Right atrium auricular region (tissue), 2 donors: ENCODE measurements at regions not wholly inside any gene's neighbourhood (a gene's known extent, or its start where the extent isn't known, plus 50 kb on each side); places are given as distances from the start of the nearest gene placed in this dataset.

Experiments
- DNase-seq: peaks from one replicate; pipeline ENCODE4 v3.0.0-alpha.2; 2019; ENCODE audit warnings: low spot score
- H3K27ac ChIP-seq, 2 donors: fragments of 200-600 bp; sonication (generic); 1 replicate in 1 of 2; 2 replicates in 1 of 2; pipeline ENCODE4 v1.5.1; 2016 to 2019
- H3K27me3 ChIP-seq, 2 donors: fragments of 200-600 bp; sonication (generic); one replicate each; pipeline versions ENCODE4 v1.5.1 to v1.6.0; 2017 to 2019
- H3K36me3 ChIP-seq: fragments of 200-600 bp; sonication (generic); one replicate; pipeline ENCODE4 v1.5.1; 2016
- H3K4me1 ChIP-seq, 2 donors: fragments of 200-600 bp; sonication (generic); one replicate each; pipeline versions ENCODE4 v1.5.1 to v1.6.0; 2017 to 2019
- H3K4me3 ChIP-seq, 2 donors: fragments of 200-600 bp; sonication (generic); 1 replicate in 1 of 2; 2 replicates in 1 of 2; pipeline ENCODE4 v1.5.1; 2017 to 2019; ENCODE audit warnings: mild to moderate bottlenecking in 1 of 2, moderate library complexity in 1 of 2
- H3K9me3 ChIP-seq, 2 donors: fragments of 200-600 bp; sonication (generic); one replicate each; pipeline ENCODE4 v1.5.1; 2019
- TF ChIP-seq, protein P1 (sequence below), 2 donors: fragments of 200-600 bp; sonication (generic); IDR thresholded peaks; one replicate each; pipeline ENCODE4 v1.5.1; 2019; ENCODE audit warnings: antibody characterized with exemption in 2 of 2

DNA sequence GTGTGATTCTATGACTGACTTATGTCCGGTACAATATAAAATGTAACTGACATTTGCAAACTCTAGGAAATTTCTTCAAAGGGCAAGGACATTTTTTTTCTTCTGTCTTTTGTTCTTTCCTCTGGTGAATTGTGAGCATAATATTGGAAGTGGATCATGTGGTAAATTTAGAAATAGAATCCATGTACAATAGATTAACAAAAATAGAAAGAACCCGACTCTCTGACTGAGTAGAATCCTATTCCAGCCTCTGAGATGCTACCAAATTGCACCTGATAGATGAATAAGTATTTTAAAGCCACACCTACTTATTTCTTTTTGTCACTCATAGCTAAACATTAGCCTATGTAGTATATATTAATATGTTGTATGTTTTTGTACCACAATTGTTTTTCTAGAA lies 860.3 kb downstream of the LUZP2 start:
- TF ChIP-seq, protein P1, sequence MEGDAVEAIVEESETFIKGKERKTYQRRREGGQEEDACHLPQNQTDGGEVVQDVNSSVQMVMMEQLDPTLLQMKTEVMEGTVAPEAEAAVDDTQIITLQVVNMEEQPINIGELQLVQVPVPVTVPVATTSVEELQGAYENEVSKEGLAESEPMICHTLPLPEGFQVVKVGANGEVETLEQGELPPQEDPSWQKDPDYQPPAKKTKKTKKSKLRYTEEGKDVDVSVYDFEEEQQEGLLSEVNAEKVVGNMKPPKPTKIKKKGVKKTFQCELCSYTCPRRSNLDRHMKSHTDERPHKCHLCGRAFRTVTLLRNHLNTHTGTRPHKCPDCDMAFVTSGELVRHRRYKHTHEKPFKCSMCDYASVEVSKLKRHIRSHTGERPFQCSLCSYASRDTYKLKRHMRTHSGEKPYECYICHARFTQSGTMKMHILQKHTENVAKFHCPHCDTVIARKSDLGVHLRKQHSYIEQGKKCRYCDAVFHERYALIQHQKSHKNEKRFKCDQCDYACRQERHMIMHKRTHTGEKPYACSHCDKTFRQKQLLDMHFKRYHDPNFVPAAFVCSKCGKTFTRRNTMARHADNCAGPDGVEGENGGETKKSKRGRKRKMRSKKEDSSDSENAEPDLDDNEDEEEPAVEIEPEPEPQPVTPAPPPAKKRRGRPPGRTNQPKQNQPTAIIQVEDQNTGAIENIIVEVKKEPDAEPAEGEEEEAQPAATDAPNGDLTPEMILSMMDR (IDR thresholded peaks at IDR 0.05), result no peak

DNA sequence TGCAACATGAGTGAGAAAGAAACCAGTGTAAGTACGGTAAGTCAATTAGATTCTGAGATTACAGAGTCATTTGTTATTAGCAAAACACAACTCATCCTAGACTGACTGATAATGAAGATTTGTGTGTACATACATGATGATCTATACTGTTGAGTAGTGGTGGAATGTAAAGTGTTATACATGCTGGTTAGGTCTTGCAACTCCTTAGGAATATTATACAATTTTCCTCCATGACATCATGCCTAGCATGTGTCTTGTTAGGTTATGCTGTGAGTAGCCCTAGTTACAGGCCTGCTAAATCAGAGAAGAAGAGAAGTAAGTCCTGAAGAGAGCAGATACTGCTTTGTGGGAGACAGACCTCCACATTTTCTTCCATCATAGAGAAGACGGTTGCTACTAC lies 880.6 kb downstream of the LUZP2 start:
- TF ChIP-seq, protein P1 (IDR thresholded peaks at IDR 0.05), result no peak
- peaks cover 0 to 4% of the 10 kb centered on the region in 2 donors for H3K9me3 ChIP-seq
- H3K27me3 ChIP-seq, result no peaks in the 10 kb centered on the region
- H3K27ac ChIP-seq, result no peak overlapping the region
- DNase-seq, result no peak
- no peak overlapping the region for H3K4me3 ChIP-seq
- no peaks in the 10 kb centered on the region for H3K36me3 ChIP-seq
- no peaks in the 10 kb centered on the region for H3K4me1 ChIP-seq

More for the DNA sequence above, 860.3 kb downstream of the LUZP2 start:
- H3K27me3 ChIP-seq, result no peaks in the 10 kb centered on the region
- no peaks in the 10 kb centered on the region for H3K36me3 ChIP-seq
- no peak for DNase-seq
- H3K4me3 ChIP-seq, result no peak overlapping the region
- no peaks in the 10 kb centered on the region for H3K9me3 ChIP-seq
- H3K4me1 ChIP-seq, result no peaks in the 10 kb centered on the region
- no peak overlapping the region for H3K27ac ChIP-seq

DNA sequence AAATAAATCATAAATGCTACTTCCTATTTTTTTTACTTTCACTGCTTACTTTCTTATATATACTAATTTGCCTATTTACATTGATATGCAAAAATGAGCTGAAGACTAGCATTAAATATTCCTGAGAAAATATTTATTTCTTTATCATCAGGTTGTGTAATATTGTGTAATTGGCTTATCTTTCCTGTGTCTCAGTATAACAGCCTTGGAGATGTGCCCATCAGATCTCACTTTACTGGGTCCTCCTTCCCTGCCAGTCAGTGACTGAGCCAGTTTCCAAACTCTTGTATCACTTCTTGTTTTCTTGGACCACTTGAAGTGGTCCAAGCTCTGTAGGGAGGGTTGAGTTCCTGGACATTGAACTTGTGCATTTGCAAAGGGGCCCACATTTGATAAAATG lies 900.0 kb downstream of the LUZP2 start:
- H3K4me1 ChIP-seq, result no peaks in the 10 kb centered on the region

DNA sequence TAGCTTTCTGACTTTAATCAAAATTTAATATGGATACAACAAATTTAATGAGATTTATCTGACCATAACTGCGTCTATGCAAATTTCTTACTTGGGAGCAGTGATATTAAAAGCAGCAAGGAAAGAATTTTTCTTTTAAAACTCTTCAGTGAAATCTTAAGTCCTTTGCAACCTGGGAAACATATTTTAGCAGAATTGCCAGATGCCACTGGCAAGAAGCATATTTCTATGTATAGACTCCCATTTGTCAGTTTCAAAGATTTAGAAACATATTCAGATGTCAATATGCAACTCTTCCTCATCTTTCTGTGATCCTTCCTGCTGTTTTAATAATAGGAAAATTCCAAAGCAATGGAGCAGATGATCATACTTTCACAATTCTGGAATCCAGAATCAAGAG lies 911.3 kb downstream of the LUZP2 start:
- Histone ChIP-seq H3K4me1 (no peaks in the 10 kb centered on the region), H3K9me3 (no peaks in the 10 kb centered on the region), H3K27ac (no peak overlapping the region), H3K27me3 (no peaks in the 10 kb centered on the region), H3K4me3 (no peak overlapping the region), H3K36me3 (no peaks in the 10 kb centered on the region)
- TF ChIP-seq, protein P1 (IDR thresholded peaks at IDR 0.05), result no peak
- DNase-seq, result no peak

More for the DNA sequence above, 900.0 kb downstream of the LUZP2 start:
- no peaks in the 10 kb centered on the region for H3K36me3 ChIP-seq
- DNase-seq, result no peak
- no peak overlapping the region for H3K4me3 ChIP-seq
- TF ChIP-seq, protein P1 (IDR thresholded peaks at IDR 0.05), result no peak
- H3K27me3 ChIP-seq, result no peaks in the 10 kb centered on the region
- no peaks in the 10 kb centered on the region for H3K9me3 ChIP-seq
- H3K27ac ChIP-seq, result no peak overlapping the region

DNA sequence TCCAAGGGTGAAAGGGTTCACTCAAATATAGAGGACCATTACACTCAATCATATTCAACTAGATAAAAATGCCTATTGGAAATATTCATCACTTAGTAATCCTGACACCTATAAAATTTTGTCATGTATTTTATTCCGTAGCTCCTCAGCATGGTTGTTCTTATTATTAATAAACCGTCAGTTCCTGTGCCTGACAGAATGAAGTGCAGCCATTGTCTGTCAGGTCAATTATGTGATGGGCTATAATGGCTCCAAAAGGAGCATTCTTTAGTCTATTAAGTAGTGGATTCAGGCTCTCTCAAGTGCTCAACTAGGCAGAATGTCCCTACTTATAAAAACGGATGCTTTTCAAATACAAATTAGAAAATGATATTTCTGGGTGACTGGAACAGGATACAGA lies 916.1 kb upstream of the ANO3 start:
- H3K9me3 ChIP-seq, result no peaks in the 10 kb centered on the region
- H3K4me3 ChIP-seq, result no peak overlapping the region
- no peak overlapping the region for H3K27ac ChIP-seq
- no peaks in the 10 kb centered on the region for H3K36me3 ChIP-seq
- DNase-seq, result no peak
- H3K4me1 ChIP-seq, result no peaks in the 10 kb centered on the region
- no peaks in the 10 kb centered on the region for H3K27me3 ChIP-seq
- TF ChIP-seq, protein P1 (IDR thresholded peaks at IDR 0.05), result no peak

DNA sequence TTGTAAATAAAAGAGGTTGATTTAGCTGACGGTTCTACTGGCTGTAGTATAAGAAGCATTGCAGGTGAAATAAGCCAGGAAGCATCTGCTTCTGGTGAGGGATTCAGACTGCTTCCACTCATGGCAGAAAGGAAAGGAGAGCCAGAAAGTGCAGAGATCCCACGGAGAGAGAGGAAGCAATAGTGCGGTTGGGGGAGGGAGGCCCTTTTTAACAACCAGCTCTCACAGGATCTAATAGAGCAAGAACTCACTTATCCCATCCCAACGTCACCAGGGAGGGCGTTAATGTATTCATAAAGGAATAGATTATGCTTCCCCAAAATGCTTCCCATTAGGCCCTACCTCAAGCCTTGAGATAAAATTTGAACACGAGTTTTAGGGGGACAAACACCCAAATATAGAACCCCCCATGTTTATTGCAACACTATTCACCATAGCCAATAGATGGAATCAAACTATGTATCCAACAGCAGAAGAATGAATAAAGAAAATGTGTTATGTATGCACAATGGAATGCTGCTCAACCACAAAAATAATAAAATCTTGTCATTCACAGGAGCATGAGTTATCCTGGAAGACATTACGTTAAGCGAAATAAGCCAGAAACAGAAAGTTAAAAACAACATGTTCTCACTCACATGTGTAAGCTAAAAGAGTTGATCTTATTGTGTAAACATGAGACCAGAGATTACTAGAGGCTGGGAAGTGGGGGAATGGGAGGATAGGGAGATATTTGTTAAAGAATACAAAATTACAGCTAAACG lies 908.3 kb upstream of the ANO3 start:
- DNase-seq, result no peak
- Histone ChIP-seq H3K9me3 (no peaks in the 10 kb centered on the region), H3K36me3 (no peaks in the 10 kb centered on the region), H3K4me1 (no peaks in the 10 kb centered on the region), H3K27ac (no peak overlapping the region), H3K27me3 (no peaks in the 10 kb centered on the region), H3K4me3 (no peak overlapping the region)
- TF ChIP-seq, protein P1 (IDR thresholded peaks at IDR 0.05), result no peak
